Activated CD4-positive, alpha-beta T cell treated with anti-CD3 and anti-CD28 coated beads for 24 hours (primary cell): ENCODE measurements at regions not wholly inside any gene's neighbourhood (a gene's known extent, or its start where the extent isn't known, plus 50 kb on each side); places are given as distances from the start of the nearest gene placed in this dataset.
"Not testable (repeated sequence)": the region's sequence is repeated elsewhere in the genome, so short reads cannot be mapped to it uniquely, and the experiment has no call there.

Experiments
- DNase-seq, 2 donors: peaks; one replicate each; pipeline ENCODE4 v3.0.0-alpha.2; 2020; ENCODE audit warnings: low read depth in 2 of 2

GRCh38 chr2:83261591-83262136, 1197.4 kb downstream of the SUCLG1 start:
- no peak for DNase-seq

- DNase-seq, result no peak
Measured at GRCh38 chr2:83253848-83254247, 1205.2 kb downstream of the SUCLG1 start.

GRCh38 chr2:83251321-83251872, 1207.7 kb downstream of the SUCLG1 start:
- DNase-seq, result no peak

- not testable (repeated sequence) for DNase-seq
Measured at GRCh38 chr2:83245806-83246537, 1213.1 kb downstream of the SUCLG1 start.

- DNase-seq, result no peak
Measured at GRCh38 chr2:83240611-83241010, 1218.5 kb downstream of the SUCLG1 start.

- DNase-seq, result no peak
Measured at GRCh38 chr2:83238111-83238510, 1221.0 kb downstream of the SUCLG1 start.

GRCh38 chr2:83234246-83234645, 1224.8 kb downstream of the SUCLG1 start:
- DNase-seq, result no peak

GRCh38 chr2:83233781-83234180, 1225.3 kb downstream of the SUCLG1 start:
- no peak for DNase-seq

- no peak for DNase-seq
Measured at GRCh38 chr2:83233326-83233725, 1225.8 kb downstream of the SUCLG1 start.

GRCh38 chr2:83229443-83229842, 1229.6 kb downstream of the SUCLG1 start:
- DNase-seq, result no peak

GRCh38 chr2:83224591-83225200, 1234.4 kb downstream of the SUCLG1 start:
- no peak for DNase-seq

- no peak for DNase-seq
Measured at GRCh38 chr2:83221258-83221657, 1237.8 kb downstream of the SUCLG1 start.

- no peak for DNase-seq
Measured at GRCh38 chr2:83217854-83218253, 1241.2 kb downstream of the SUCLG1 start.

- DNase-seq, result no peak
Measured at GRCh38 chr2:83196225-83196624, 1262.9 kb downstream of the SUCLG1 start.

GRCh38 chr2:83191316-83191715, 1267.8 kb downstream of the SUCLG1 start:
- no peak for DNase-seq

GRCh38 chr2:83186105-83186760, 1272.8 kb downstream of the SUCLG1 start:
- no peak for DNase-seq

GRCh38 chr2:83180862-83181530, 1278.1 kb downstream of the SUCLG1 start:
- not testable (repeated sequence) for DNase-seq

- no peak for DNase-seq
Measured at GRCh38 chr2:83176539-83176938, 1282.5 kb downstream of the SUCLG1 start.

GRCh38 chr2:83172841-83173240, 1286.2 kb downstream of the SUCLG1 start:
- DNase-seq, result no peak

GRCh38 chr2:83168377-83168776, 1290.7 kb downstream of the SUCLG1 start:
- no peak for DNase-seq

GRCh38 chr2:83162421-83162820, 1296.7 kb downstream of the SUCLG1 start:
- no peak for DNase-seq

- DNase-seq, result no peak
Measured at GRCh38 chr2:83160571-83160970, 1298.5 kb downstream of the SUCLG1 start.
